GM12892 (cell line): ENCODE measurements at regions not wholly inside any gene's neighbourhood (a gene's known extent, or its start where the extent isn't known, plus 50 kb on each side); places are given as distances from the start of the nearest gene placed in this dataset.

Experiments used
- POLR2A ChIP-seq: IDR thresholded peaks from 2 replicates; pipeline ENCODE4 v1.6.1; 2011; ENCODE audit warnings: low read depth, low read length, control low read depth
- POLR2AphosphoS5 ChIP-seq: IDR thresholded peaks from 2 replicates; pipeline ENCODE4 v1.6.1; 2011; ENCODE audit warnings: low read depth, low read length, control low read depth
- TAF1 ChIP-seq: IDR thresholded peaks from 2 replicates; pipeline ENCODE4 v1.6.1; 2011; ENCODE audit warnings: low read depth, mild to moderate bottlenecking, control low read depth, low read length, borderline replicate concordance

- TF ChIP-seq POLR2A, result no peak
- TF ChIP-seq POLR2AphosphoS5, result no peak
- no peak for TF ChIP-seq TAF1
These were observed 98.5 kb upstream of the SPATS2L start for GRCh38 chr2:200208041-200208440.
